IMR-90 (cell line): ENCODE measurements at regions not wholly inside any gene's neighbourhood (a gene's known extent, or its start where the extent isn't known, plus 50 kb on each side); places are given as distances from the start of the nearest gene placed in this dataset.

Experiments used
- BHLHE40 ChIP-seq: fragments of 150-350 bp; IDR thresholded peaks from 2 replicates; pipeline ENCODE4 v1.6.1; 2016; ENCODE audit warnings: mild to moderate bottlenecking, low read depth, low read length
- CEBPB ChIP-seq: IDR thresholded peaks from 2 replicates; pipeline ENCODE4 v1.6.1; 2012; ENCODE audit warnings: low read depth, low read length, improper control_type of control experiment
- MAFK ChIP-seq: IDR thresholded peaks from 2 replicates; pipeline ENCODE4 v1.6.1; 2012; ENCODE audit warnings: low read depth, low read length, improper control_type of control experiment
- MXI1 ChIP-seq: IDR thresholded peaks from 2 replicates; pipeline ENCODE4 v1.6.1; 2012; ENCODE audit warnings: low read depth, mild to moderate bottlenecking, low read length, moderate library complexity, borderline replicate concordance
- POLR2A ChIP-seq: IDR thresholded peaks from 2 replicates; pipeline ENCODE4 v1.6.1; 2012; ENCODE audit warnings: mild to moderate bottlenecking, low read depth, low read length
- RAD21 ChIP-seq: IDR thresholded peaks from 2 replicates; pipeline ENCODE4 v1.6.1; 2012; ENCODE audit warnings: low read length, improper control_type of control experiment
- RCOR1 ChIP-seq: IDR thresholded peaks from 2 replicates; pipeline ENCODE4 v1.6.1; 2012; ENCODE audit warnings: mild to moderate bottlenecking, low read length, improper control_type of control experiment; ENCODE audit not compliant: insufficient replicate concordance
- RFX5 ChIP-seq: IDR thresholded peaks from 2 replicates; pipeline ENCODE4 v1.8.0; 2012; ENCODE audit warnings: low read depth, mild to moderate bottlenecking, low read length, moderate library complexity
- SMC3 ChIP-seq: fragments of 150-350 bp; IDR thresholded peaks from 2 replicates; pipeline ENCODE4 v1.6.1; 2016; ENCODE audit warnings: low read depth, mild to moderate bottlenecking, antibody characterized with exemption, low read length, moderate library complexity
- TF ChIP-seq, protein P1 (sequence below): conservative IDR thresholded peaks from 2 replicates; pipeline ENCODE4 v1.5.1; 2012; ENCODE audit warnings: mild to moderate bottlenecking, low read depth, low read length, improper control_type of control experiment
- TF ChIP-seq, protein P2 (sequence below): fragments of 150-350 bp; IDR thresholded peaks from 2 replicates; pipeline ENCODE4 v1.6.1; 2017; ENCODE audit warnings: mild to moderate bottlenecking, antibody characterized with exemption, low read length, low read depth

GRCh38 chr4:158015241-158015640 lies 157.6 kb downstream of the GASK1B start:
- no peak for TF ChIP-seq SMC3
- TF ChIP-seq, protein P1, sequence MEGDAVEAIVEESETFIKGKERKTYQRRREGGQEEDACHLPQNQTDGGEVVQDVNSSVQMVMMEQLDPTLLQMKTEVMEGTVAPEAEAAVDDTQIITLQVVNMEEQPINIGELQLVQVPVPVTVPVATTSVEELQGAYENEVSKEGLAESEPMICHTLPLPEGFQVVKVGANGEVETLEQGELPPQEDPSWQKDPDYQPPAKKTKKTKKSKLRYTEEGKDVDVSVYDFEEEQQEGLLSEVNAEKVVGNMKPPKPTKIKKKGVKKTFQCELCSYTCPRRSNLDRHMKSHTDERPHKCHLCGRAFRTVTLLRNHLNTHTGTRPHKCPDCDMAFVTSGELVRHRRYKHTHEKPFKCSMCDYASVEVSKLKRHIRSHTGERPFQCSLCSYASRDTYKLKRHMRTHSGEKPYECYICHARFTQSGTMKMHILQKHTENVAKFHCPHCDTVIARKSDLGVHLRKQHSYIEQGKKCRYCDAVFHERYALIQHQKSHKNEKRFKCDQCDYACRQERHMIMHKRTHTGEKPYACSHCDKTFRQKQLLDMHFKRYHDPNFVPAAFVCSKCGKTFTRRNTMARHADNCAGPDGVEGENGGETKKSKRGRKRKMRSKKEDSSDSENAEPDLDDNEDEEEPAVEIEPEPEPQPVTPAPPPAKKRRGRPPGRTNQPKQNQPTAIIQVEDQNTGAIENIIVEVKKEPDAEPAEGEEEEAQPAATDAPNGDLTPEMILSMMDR, result no peak
- TF ChIP-seq POLR2A, result no peak
- no peak for TF ChIP-seq RCOR1
- no peak for TF ChIP-seq BHLHE40
- TF ChIP-seq, protein P2, sequence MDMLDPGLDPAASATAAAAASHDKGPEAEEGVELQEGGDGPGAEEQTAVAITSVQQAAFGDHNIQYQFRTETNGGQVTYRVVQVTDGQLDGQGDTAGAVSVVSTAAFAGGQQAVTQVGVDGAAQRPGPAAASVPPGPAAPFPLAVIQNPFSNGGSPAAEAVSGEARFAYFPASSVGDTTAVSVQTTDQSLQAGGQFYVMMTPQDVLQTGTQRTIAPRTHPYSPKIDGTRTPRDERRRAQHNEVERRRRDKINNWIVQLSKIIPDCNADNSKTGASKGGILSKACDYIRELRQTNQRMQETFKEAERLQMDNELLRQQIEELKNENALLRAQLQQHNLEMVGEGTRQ, result no peak
- no peak for TF ChIP-seq MAFK
- TF ChIP-seq RAD21, result no peak
- no peak for TF ChIP-seq CEBPB
- TF ChIP-seq MXI1, result no peak
- TF ChIP-seq RFX5, result no peak
